NB4 (cell line): ENCODE measurements at regions not wholly inside any gene's neighbourhood (a gene's known extent, or its start where the extent isn't known, plus 50 kb on each side); places are given as distances from the start of the nearest gene placed in this dataset.

Experiments
- DNase-seq: peaks from one replicate; pipeline ENCODE4 v3.0.0; 2010; ENCODE audit warnings: low read depth
- H3K4me3 ChIP-seq: one replicate; pipeline ENCODE4 v1.5.1; 2011; ENCODE audit warnings: mild to moderate bottlenecking, low read depth, low read length, moderate library complexity
- MYC ChIP-seq: IDR thresholded peaks from 2 replicates; pipeline ENCODE4 v1.6.1; 2011; ENCODE audit warnings: low read depth, low read length
- POLR2A ChIP-seq: IDR thresholded peaks from 2 replicates; pipeline ENCODE4 v1.6.1; 2011; ENCODE audit warnings: mild to moderate bottlenecking; ENCODE audit not compliant: insufficient read length; ENCODE audit errors: extremely low read depth
- TF ChIP-seq, protein P1 (sequence below): IDR thresholded peaks from 2 replicates; pipeline ENCODE4 v1.6.1; 2011; ENCODE audit warnings: low read depth, low read length
- TF ChIP-seq, protein P2 (sequence below): IDR thresholded peaks from one replicate; pipeline ENCODE4 v1.5.1; 2012; ENCODE audit warnings: low read depth, low read length

DNA sequence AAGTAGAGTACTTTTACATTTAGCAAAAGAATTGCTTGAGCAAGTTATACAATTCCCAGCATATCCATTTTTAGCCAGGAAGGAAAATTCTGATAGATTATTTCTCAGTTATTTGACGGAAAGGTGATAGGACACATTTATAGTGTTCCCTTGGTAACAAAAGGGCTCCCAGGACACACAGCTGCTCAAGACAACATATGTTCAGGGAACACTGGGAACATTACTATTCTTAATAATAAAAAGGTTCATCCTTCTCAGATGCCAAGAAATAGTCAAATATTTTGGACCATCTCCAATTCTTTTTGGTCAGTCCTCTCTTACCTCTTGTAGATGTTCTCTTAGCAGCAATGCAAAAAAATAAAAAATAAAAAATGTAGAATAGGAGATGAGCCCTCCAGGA is 66.8 kb upstream of the SMAD1 start:
- TF ChIP-seq, protein P1, sequence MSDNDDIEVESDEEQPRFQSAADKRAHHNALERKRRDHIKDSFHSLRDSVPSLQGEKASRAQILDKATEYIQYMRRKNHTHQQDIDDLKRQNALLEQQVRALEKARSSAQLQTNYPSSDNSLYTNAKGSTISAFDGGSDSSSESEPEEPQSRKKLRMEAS: no peak
- TF ChIP-seq MYC: no peak
- DNase-seq: no peak
- no peak overlapping the region for H3K4me3 ChIP-seq

DNA sequence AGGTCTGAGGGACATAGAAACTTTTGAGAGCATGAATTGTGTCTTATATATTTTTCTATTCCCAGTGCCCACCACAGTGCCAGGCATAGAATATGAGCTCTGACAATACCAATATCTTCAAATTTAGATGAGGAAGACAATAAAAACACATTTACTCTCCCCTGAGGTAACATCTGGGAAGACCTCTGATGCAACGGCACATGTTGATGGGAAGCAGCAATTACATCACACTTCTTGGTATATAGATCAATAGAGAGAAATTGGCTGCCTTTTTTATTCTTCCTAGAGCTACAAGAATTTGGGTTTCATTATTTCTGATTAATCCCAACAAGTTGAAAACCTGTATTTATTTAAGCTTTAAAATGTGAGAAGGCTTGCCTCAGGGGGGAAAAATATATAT is 67.4 kb upstream of the SMAD1 start:
- no peak overlapping the region for H3K4me3 ChIP-seq
- TF ChIP-seq POLR2A (no peak), MYC (no peak)
- TF ChIP-seq, protein P2, sequence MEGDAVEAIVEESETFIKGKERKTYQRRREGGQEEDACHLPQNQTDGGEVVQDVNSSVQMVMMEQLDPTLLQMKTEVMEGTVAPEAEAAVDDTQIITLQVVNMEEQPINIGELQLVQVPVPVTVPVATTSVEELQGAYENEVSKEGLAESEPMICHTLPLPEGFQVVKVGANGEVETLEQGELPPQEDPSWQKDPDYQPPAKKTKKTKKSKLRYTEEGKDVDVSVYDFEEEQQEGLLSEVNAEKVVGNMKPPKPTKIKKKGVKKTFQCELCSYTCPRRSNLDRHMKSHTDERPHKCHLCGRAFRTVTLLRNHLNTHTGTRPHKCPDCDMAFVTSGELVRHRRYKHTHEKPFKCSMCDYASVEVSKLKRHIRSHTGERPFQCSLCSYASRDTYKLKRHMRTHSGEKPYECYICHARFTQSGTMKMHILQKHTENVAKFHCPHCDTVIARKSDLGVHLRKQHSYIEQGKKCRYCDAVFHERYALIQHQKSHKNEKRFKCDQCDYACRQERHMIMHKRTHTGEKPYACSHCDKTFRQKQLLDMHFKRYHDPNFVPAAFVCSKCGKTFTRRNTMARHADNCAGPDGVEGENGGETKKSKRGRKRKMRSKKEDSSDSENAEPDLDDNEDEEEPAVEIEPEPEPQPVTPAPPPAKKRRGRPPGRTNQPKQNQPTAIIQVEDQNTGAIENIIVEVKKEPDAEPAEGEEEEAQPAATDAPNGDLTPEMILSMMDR: no peak
- TF ChIP-seq, protein P1: no peak
- DNase-seq: no peak

DNA sequence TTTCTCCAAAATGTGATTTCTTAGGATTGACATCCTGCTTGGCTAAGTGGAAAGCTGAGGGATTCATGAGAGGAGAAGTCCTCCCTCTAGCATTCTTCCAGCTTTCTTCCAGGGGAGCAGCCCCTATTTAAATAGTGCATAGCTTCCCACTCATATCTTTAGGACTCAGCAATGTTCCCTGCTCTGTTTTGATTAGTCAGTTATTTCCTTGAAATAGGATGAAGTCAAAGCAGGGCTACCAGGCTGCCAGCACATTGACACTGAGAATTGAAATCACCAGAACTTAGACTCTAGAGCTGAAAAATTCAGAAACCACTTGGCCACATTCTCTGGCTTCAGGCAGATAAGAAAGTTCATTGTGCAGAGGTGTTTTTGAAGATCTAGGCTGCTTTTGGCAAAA is 74.7 kb upstream of the SMAD1 start:
- TF ChIP-seq, protein P1: no peak
- TF ChIP-seq, protein P2: no peak
- TF ChIP-seq MYC: no peak
- no peak for TF ChIP-seq POLR2A
- H3K4me3 ChIP-seq: no peak overlapping the region
- no peak for DNase-seq

DNA sequence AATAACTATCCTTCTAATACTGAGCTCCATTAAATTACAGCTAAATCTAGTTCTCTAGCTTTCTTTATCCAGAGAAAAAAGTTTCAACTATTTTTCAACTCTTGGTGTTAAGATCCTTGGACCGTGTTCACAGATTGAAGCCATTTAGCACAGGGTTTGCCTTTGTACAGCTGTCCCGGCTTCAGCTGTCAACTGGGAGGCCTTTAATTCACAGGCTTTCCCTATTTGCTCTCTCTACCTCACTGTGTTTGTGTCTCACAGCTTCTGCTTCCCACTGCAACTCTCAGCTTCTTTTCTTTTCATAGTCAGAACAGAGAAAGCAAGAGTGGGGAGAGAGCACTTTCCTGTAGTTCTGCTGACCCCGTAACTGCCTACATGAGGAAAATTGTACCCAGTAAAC is 76.9 kb upstream of the SMAD1 start:
- DNase-seq: no peak
- TF ChIP-seq MYC (no peak), POLR2A (no peak)
- TF ChIP-seq, protein P1: no peak
- TF ChIP-seq, protein P2: no peak
- H3K4me3 ChIP-seq: no peak overlapping the region

DNA sequence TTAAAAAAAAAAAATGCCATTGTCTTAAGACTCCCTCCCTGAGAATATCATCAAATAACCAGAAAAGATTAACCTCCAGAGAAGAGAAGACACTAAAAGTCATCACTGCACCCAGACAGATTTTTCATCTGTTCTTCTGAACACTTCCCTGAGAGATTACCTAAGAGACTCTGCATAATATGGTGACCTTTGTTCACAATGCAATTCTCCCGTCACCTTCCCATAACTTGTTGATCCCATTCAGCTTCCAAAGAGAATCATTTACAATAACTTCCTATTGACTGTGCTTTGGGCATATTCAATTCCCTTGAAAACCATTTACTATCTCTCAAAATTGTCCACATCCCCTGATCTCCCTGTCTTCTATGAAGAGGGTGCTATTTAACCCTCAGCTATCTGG is 85.1 kb upstream of the SMAD1 start:
- no peak overlapping the region for H3K4me3 ChIP-seq
- DNase-seq: no peak
- TF ChIP-seq, protein P2: no peak
- TF ChIP-seq POLR2A (no peak), MYC (no peak)
- TF ChIP-seq, protein P1: no peak

DNA sequence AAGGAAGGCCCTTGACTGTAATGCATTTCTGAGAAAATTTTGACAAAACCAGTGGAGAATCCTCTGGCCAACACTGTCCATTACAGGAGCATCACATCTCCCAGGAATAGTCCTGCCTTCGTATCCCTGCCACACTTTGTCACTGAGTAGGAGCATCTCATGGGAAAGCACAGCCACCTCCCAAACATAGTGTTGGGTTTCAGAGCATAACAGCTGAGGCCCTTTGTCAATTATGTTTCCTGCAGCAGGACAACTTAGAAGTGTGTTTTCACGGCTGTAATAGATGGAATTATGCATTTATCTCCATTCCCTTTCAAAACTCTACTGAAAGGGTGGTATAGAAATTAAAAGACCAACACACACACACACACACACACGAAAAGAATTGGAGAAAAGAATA is 91.1 kb upstream of the SMAD1 start:
- no peak for DNase-seq
- TF ChIP-seq MYC (no peak), POLR2A (no peak)
- TF ChIP-seq, protein P2: no peak
- TF ChIP-seq, protein P1: no peak

More for the DNA sequence above, 91.1 kb upstream of the SMAD1 start:
- no peak overlapping the region for H3K4me3 ChIP-seq
